ENCODE measurements at regions not wholly inside any gene's neighbourhood (a gene's known extent, or its start where the extent isn't known, plus 50 kb on each side); places are given as distances from the start of the nearest gene placed in this dataset.

GRCh38 chr6:4437342-4437741 is 302.0 kb upstream of the ECI2 start:
- TF ChIP-seq CTCF (IDR thresholded peaks at IDR 0.05): no peak
- TF ChIP-seq POLR2A (IDR thresholded peaks at IDR 0.05; ENCODE audit: low read depth): no peak
